Adrenal gland (tissue), 5 donors: ENCODE measurements at regions not wholly inside any gene's neighbourhood (a gene's known extent, or its start where the extent isn't known, plus 50 kb on each side); places are given as distances from the start of the nearest gene placed in this dataset.

Experiments
- POLR2A ChIP-seq, 2 donors: fragments of 450-650 bp; IDR thresholded peaks; one replicate each; pipeline ENCODE4 v1.6.1; 2017; ENCODE audit warnings: antibody characterized with exemption in 2 of 2, mild to moderate bottlenecking in 2 of 2, moderate library complexity in 1 of 2
- TF ChIP-seq, protein P1 (sequence below), 6 experiments: fragments of 450-650 bp in 4 of 6; fragments of 200-600 bp in 2 of 6; sonication (generic) in 1 of 6; IDR thresholded peaks; 1 replicate in 5 of 6; 2 replicates in 1 of 6; pipeline versions ENCODE4 v1.5.1 to v1.8.0; 2016 to 2021; ENCODE audit warnings: antibody characterized with exemption in 6 of 6, mild to moderate bottlenecking in 2 of 6, moderate library complexity in 1 of 6
- donor health status: DM: no; HTN: no; CAD: no.

DNA sequence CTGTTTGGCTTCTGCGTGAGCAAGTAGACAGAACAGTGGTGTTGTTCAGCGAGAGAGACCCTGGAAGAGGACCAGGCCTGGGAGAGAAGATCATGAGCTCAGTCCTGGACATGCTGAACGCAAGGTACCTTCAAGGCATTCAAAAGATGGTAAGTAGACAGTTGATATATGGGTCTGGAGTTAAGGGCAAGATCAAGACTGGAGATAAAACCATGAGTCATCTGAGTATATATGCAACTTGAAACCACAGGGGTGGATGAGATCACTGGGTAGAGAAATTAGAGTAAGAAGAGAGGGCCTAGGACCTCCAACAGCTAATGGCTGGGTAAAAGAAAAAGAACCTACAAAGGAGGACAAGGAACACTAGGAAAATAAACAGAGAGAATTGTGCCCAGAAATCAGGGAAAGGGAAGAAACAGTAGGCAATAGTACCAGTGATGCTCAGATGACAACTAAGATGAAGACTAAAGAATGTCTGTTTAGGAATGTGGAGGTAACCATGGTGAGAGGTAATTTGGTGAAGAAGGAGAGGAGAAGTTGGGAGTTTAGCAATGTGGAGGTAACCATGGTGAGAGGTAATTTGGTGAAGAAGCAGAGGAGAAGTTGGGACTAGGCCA, 343.2 kb upstream of the ADAMTS9 start:
- TF ChIP-seq, protein P1, sequence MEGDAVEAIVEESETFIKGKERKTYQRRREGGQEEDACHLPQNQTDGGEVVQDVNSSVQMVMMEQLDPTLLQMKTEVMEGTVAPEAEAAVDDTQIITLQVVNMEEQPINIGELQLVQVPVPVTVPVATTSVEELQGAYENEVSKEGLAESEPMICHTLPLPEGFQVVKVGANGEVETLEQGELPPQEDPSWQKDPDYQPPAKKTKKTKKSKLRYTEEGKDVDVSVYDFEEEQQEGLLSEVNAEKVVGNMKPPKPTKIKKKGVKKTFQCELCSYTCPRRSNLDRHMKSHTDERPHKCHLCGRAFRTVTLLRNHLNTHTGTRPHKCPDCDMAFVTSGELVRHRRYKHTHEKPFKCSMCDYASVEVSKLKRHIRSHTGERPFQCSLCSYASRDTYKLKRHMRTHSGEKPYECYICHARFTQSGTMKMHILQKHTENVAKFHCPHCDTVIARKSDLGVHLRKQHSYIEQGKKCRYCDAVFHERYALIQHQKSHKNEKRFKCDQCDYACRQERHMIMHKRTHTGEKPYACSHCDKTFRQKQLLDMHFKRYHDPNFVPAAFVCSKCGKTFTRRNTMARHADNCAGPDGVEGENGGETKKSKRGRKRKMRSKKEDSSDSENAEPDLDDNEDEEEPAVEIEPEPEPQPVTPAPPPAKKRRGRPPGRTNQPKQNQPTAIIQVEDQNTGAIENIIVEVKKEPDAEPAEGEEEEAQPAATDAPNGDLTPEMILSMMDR (IDR thresholded peaks at IDR 0.05): no peak
- no peak for TF ChIP-seq POLR2A (IDR thresholded peaks at IDR 0.05)
